Central memory CD8-positive, alpha-beta T cell (primary cell): ENCODE measurements at regions not wholly inside any gene's neighbourhood (a gene's known extent, or its start where the extent isn't known, plus 50 kb on each side); places are given as distances from the start of the nearest gene placed in this dataset.

ENCODE experiments used
- ATAC-seq: fragments of 150-1000 bp; cut with Tn5 transposase; replicated peaks from 2 replicates; pipeline ENCODE4 v1.10.0; 2022; ENCODE audit warnings: mild to moderate bottlenecking, moderate FRiP score, moderate number of reproducible peaks; ENCODE audit not compliant: poor library complexity, severe bottlenecking; ENCODE audit errors: extremely low read depth
- DNase-seq, 2 donors: peaks; one replicate each; pipeline ENCODE4 v3.0.0; 2021; ENCODE audit warnings: low spot score in 2 of 2
- H3K27ac Mint-ChIP-seq: one replicate; pipeline ENCODE4 v1.8.0; 2022; ENCODE audit warnings: low read depth, mild to moderate bottlenecking, moderate library complexity, mixed read lengths
- H3K27me3 Mint-ChIP-seq: one replicate; pipeline ENCODE4 v1.8.0; 2022; ENCODE audit warnings: mixed read lengths
- H3K36me3 Mint-ChIP-seq: one replicate; pipeline ENCODE4 v1.8.0; 2022; ENCODE audit warnings: mild to moderate bottlenecking, moderate library complexity, mixed read lengths; ENCODE audit not compliant: insufficient read depth
- H3K4me1 Mint-ChIP-seq: one replicate; pipeline ENCODE4 v1.8.0; 2022; ENCODE audit warnings: mixed read lengths
- H3K4me3 Mint-ChIP-seq: one replicate; pipeline ENCODE4 v1.8.0; 2022; ENCODE audit warnings: mild to moderate bottlenecking, moderate library complexity, mixed read lengths
- H3K9me3 Mint-ChIP-seq: one replicate; pipeline ENCODE4 v1.8.0; 2022; ENCODE audit warnings: mixed read lengths

- Mint-ChIP-seq H3K4me1 (no peaks in the 10 kb centered on the region), H3K36me3 (no peaks in the 10 kb centered on the region), H3K27me3 (no peaks in the 10 kb centered on the region), H3K27ac (no peak overlapping the region), H3K9me3 (no peaks in the 10 kb centered on the region), H3K4me3 (no peak overlapping the region)
- no peak for DNase-seq
- ATAC-seq, result no peak
These were observed 90.9 kb downstream of the HMX1 start for GRCh38 chr4:8780596-8781368.

- Mint-ChIP-seq H3K9me3 (no peaks in the 10 kb centered on the region), H3K27ac (no peak overlapping the region), H3K4me3 (no peak overlapping the region), H3K27me3 (no peaks in the 10 kb centered on the region), H3K36me3 (no peaks in the 10 kb centered on the region), H3K4me1 (no peaks in the 10 kb centered on the region)
- ATAC-seq (no peak), DNase-seq (no peak)
These were observed 91.6 kb downstream of the HMX1 start for GRCh38 chr4:8780086-8780485.

GRCh38 chr4:8779490-8779932 lies 92.1 kb downstream of the HMX1 start:
- H3K36me3 Mint-ChIP-seq, result no peaks in the 10 kb centered on the region
- H3K27me3 Mint-ChIP-seq, result no peaks in the 10 kb centered on the region
- H3K27ac Mint-ChIP-seq, result no peak overlapping the region
- DNase-seq (no peak), ATAC-seq (no peak)
- H3K4me1 Mint-ChIP-seq, result no peaks in the 10 kb centered on the region
- H3K9me3 Mint-ChIP-seq, result no peaks in the 10 kb centered on the region
- no peak overlapping the region for H3K4me3 Mint-ChIP-seq

GRCh38 chr4:8778760-8779159 lies 92.9 kb downstream of the HMX1 start:
- Mint-ChIP-seq H3K9me3 (no peaks in the 10 kb centered on the region), H3K4me3 (no peak overlapping the region), H3K4me1 (no peaks in the 10 kb centered on the region), H3K36me3 (no peaks in the 10 kb centered on the region), H3K27ac (no peak overlapping the region), H3K27me3 (no peaks in the 10 kb centered on the region)
- DNase-seq (no peak), ATAC-seq (no peak)

GRCh38 chr4:8778291-8778690 lies 93.3 kb downstream of the HMX1 start:
- no peak for ATAC-seq
- no peak for DNase-seq
- Mint-ChIP-seq H3K9me3 (no peaks in the 10 kb centered on the region), H3K27me3 (no peaks in the 10 kb centered on the region), H3K36me3 (no peaks in the 10 kb centered on the region), H3K4me3 (no peak overlapping the region), H3K4me1 (no peaks in the 10 kb centered on the region), H3K27ac (no peak overlapping the region)

- H3K4me3 Mint-ChIP-seq, result no peak overlapping the region
- H3K27me3 Mint-ChIP-seq, result no peaks in the 10 kb centered on the region
- H3K9me3 Mint-ChIP-seq, result no peaks in the 10 kb centered on the region
- no peak overlapping the region for H3K27ac Mint-ChIP-seq
- no peaks in the 10 kb centered on the region for H3K4me1 Mint-ChIP-seq
- DNase-seq, result no peak
- H3K36me3 Mint-ChIP-seq, result no peaks in the 10 kb centered on the region
- no peak for ATAC-seq
These were observed 94.1 kb downstream of the HMX1 start for GRCh38 chr4:8777320-8778196.

GRCh38 chr4:8776366-8776765 lies 95.3 kb downstream of the HMX1 start:
- Mint-ChIP-seq H3K9me3 (no peaks in the 10 kb centered on the region), H3K27me3 (no peaks in the 10 kb centered on the region), H3K36me3 (no peaks in the 10 kb centered on the region), H3K27ac (no peak overlapping the region), H3K4me1 (no peaks in the 10 kb centered on the region), H3K4me3 (no peak overlapping the region)
- no peak for ATAC-seq
- no peak for DNase-seq

- no peak overlapping the region for H3K4me3 Mint-ChIP-seq
- DNase-seq (no peak), ATAC-seq (no peak)
- no peaks in the 10 kb centered on the region for H3K4me1 Mint-ChIP-seq
- no peaks in the 10 kb centered on the region for H3K27me3 Mint-ChIP-seq
- H3K36me3 Mint-ChIP-seq, result no peaks in the 10 kb centered on the region
- H3K9me3 Mint-ChIP-seq, result no peaks in the 10 kb centered on the region
- no peak overlapping the region for H3K27ac Mint-ChIP-seq
These were observed 95.8 kb downstream of the HMX1 start for GRCh38 chr4:8775751-8776355.

GRCh38 chr4:8775121-8775520 lies 96.5 kb downstream of the HMX1 start:
- no peak for ATAC-seq
- Mint-ChIP-seq H3K36me3 (no peaks in the 10 kb centered on the region), H3K4me1 (no peaks in the 10 kb centered on the region), H3K9me3 (no peaks in the 10 kb centered on the region), H3K27ac (no peak overlapping the region), H3K4me3 (no peak overlapping the region), H3K27me3 (no peaks in the 10 kb centered on the region)
- no peak for DNase-seq

- H3K4me3 Mint-ChIP-seq, result no peak overlapping the region
- H3K27me3 Mint-ChIP-seq, result no peaks in the 10 kb centered on the region
- H3K4me1 Mint-ChIP-seq, result no peaks in the 10 kb centered on the region
- ATAC-seq (no peak), DNase-seq (no peak)
- no peaks in the 10 kb centered on the region for H3K36me3 Mint-ChIP-seq
- H3K9me3 Mint-ChIP-seq, result no peaks in the 10 kb centered on the region
- H3K27ac Mint-ChIP-seq, result no peak overlapping the region
These were observed 97.6 kb downstream of the HMX1 start for GRCh38 chr4:8774071-8774470.

GRCh38 chr4:8773124-8773931 lies 98.3 kb downstream of the HMX1 start:
- Mint-ChIP-seq H3K4me3 (no peak overlapping the region), H3K9me3 (no peaks in the 10 kb centered on the region), H3K4me1 (no peaks in the 10 kb centered on the region), H3K36me3 (no peaks in the 10 kb centered on the region), H3K27me3 (no peaks in the 10 kb centered on the region), H3K27ac (no peak overlapping the region)
- DNase-seq (no peak), ATAC-seq (no peak)

- Mint-ChIP-seq H3K4me1 (no peaks in the 10 kb centered on the region), H3K9me3 (no peaks in the 10 kb centered on the region), H3K27me3 (no peaks in the 10 kb centered on the region), H3K36me3 (no peaks in the 10 kb centered on the region), H3K27ac (no peak overlapping the region), H3K4me3 (no peak overlapping the region)
- DNase-seq (no peak), ATAC-seq (no peak)
These were observed 99.0 kb downstream of the HMX1 start for GRCh38 chr4:8772499-8773123.
